ENCODE measurements at regions not wholly inside any gene's neighbourhood (a gene's known extent, or its start where the extent isn't known, plus 50 kb on each side); places are given as distances from the start of the nearest gene placed in this dataset.
A peak's percentile ranks its signal among the peaks of the same experiment; 100 is the strongest.
"Not testable (repeated sequence)": the region's sequence is repeated elsewhere in the genome, so short reads cannot be mapped to it uniquely, and the experiment has no call there.

GRCh38 chr11:82194521-82194920 is 539.1 kb downstream of the FAM181B start:
- no peak for DNase-seq
- Histone ChIP-seq H3K27ac (no peak overlapping the region), H3K4me1 (ENCODE audit: insufficient read depth) (no peaks in the 10 kb centered on the region), H3K27me3 (no peaks in the 10 kb centered on the region), H3K4me3 (no peak overlapping the region), H3K36me3 (no peaks in the 10 kb centered on the region), H3K9me3 (no peaks in the 10 kb centered on the region)
- intact Hi-C loops (cut with DNase I), result no loop called here
- TF ChIP-seq POLR2A (IDR thresholded peaks at IDR 0.05) (no peak), EP300 (IDR thresholded peaks at IDR 0.05) (no peak)
- TF ChIP-seq, protein P1, sequence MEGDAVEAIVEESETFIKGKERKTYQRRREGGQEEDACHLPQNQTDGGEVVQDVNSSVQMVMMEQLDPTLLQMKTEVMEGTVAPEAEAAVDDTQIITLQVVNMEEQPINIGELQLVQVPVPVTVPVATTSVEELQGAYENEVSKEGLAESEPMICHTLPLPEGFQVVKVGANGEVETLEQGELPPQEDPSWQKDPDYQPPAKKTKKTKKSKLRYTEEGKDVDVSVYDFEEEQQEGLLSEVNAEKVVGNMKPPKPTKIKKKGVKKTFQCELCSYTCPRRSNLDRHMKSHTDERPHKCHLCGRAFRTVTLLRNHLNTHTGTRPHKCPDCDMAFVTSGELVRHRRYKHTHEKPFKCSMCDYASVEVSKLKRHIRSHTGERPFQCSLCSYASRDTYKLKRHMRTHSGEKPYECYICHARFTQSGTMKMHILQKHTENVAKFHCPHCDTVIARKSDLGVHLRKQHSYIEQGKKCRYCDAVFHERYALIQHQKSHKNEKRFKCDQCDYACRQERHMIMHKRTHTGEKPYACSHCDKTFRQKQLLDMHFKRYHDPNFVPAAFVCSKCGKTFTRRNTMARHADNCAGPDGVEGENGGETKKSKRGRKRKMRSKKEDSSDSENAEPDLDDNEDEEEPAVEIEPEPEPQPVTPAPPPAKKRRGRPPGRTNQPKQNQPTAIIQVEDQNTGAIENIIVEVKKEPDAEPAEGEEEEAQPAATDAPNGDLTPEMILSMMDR (IDR thresholded peaks at IDR 0.05), result no peak
- 74 to 86% (median 81%) methylated on average over 7 of the region's 7 CpGs for WGBS, 3 donors

- intact Hi-C loops (cut with DNase I), result no loop called here
- Histone ChIP-seq H3K27me3 (no peaks in the 10 kb centered on the region), H3K9me3 (no peaks in the 10 kb centered on the region), H3K4me1 (ENCODE audit: insufficient read depth) (no peaks in the 10 kb centered on the region), H3K4me3 (no peak overlapping the region), H3K27ac (no peak overlapping the region), H3K36me3 (no peaks in the 10 kb centered on the region)
- 81 to 86% (median 86%) methylated on average over 3 of the region's 3 CpGs for WGBS, 3 donors
- no peak for DNase-seq
- TF ChIP-seq POLR2A (IDR thresholded peaks at IDR 0.05) (no peak), EP300 (IDR thresholded peaks at IDR 0.05) (no peak)
- TF ChIP-seq, protein P1 (IDR thresholded peaks at IDR 0.05), result no peak
Measured at GRCh38 chr11:82191695-82192094, 542.0 kb downstream of the FAM181B start.

GRCh38 chr11:82185925-82186324 is 547.7 kb downstream of the FAM181B start:
- no peak overlapping the region for H3K27ac ChIP-seq
- no peaks in the 10 kb centered on the region for H3K9me3 ChIP-seq
- H3K36me3 ChIP-seq, result no peaks in the 10 kb centered on the region
- H3K4me3 ChIP-seq, result no peak overlapping the region
- H3K27me3 ChIP-seq, result no peaks in the 10 kb centered on the region
- intact Hi-C loops (cut with DNase I), result no loop called here
- WGBS, 3 donors, result 87 to 94% (median 87%) methylated on average over 3 of the region's 3 CpGs
- TF ChIP-seq EP300 (IDR thresholded peaks at IDR 0.05), result no peak
- TF ChIP-seq, protein P1 (IDR thresholded peaks at IDR 0.05), result no peak
- TF ChIP-seq POLR2A (IDR thresholded peaks at IDR 0.05), result no peak
- no peaks in the 10 kb centered on the region for H3K4me1 ChIP-seq (ENCODE audit: insufficient read depth)
- DNase-seq, result no peak

GRCh38 chr11:82184966-82185365 is 548.7 kb downstream of the FAM181B start:
- intact Hi-C loops (cut with DNase I), result no loop called here
- H3K36me3 ChIP-seq, result no peaks in the 10 kb centered on the region
- no peaks in the 10 kb centered on the region for H3K27me3 ChIP-seq
- H3K4me3 ChIP-seq, result no peak overlapping the region
- WGBS, 3 donors, result 80 to 86% (median 81%) methylated on average over 3 of the region's 3 CpGs
- H3K27ac ChIP-seq, result no peak overlapping the region
- TF ChIP-seq, protein P1 (IDR thresholded peaks at IDR 0.05), result no peak
- TF ChIP-seq POLR2A (IDR thresholded peaks at IDR 0.05) (no peak), EP300 (IDR thresholded peaks at IDR 0.05) (no peak)
- no peaks in the 10 kb centered on the region for H3K4me1 ChIP-seq (ENCODE audit: insufficient read depth)
- no peak for DNase-seq
- no peaks in the 10 kb centered on the region for H3K9me3 ChIP-seq

- 79 to 82% (median 82%) methylated on average over 2 of the region's 2 CpGs for WGBS, 3 donors
- Histone ChIP-seq H3K27ac (no peak overlapping the region), H3K4me1 (ENCODE audit: insufficient read depth) (no peaks in the 10 kb centered on the region), H3K36me3 (no peaks in the 10 kb centered on the region), H3K4me3 (no peak overlapping the region), H3K9me3 (no peaks in the 10 kb centered on the region), H3K27me3 (no peaks in the 10 kb centered on the region)
- no peak for TF ChIP-seq POLR2A (IDR thresholded peaks at IDR 0.05)
- TF ChIP-seq, protein P1 (IDR thresholded peaks at IDR 0.05), result no peak
- intact Hi-C loops (cut with DNase I), result no loop called here
- no peak for DNase-seq
Measured at GRCh38 chr11:82183346-82183745, 550.3 kb downstream of the FAM181B start.

DNA sequence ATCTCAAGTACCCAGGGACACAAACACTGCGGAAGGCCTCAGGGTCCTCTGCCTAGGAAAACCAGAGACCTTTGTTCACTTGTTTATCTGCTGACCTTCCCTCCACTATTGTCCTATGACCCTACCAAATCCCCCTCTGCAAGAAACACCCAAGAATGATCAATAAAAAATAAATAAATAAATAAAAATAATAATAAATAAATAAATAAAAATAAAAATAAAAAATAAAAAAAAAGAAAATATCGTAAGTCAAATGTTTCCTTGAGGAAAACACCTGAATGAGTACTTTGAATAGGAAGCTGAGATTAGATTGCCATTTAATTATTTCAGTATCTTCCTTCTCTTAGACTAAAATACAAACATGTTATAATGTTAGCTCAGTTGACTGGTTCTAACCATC is 551.0 kb downstream of the FAM181B start:
- H3K27me3 ChIP-seq; intact Hi-C loops (cut with DNase I); H3K9me3 ChIP-seq; H3K27ac ChIP-seq; DNase-seq; H3K36me3 ChIP-seq; H3K4me1 ChIP-seq (ENCODE audit: insufficient read depth); H3K4me3 ChIP-seq: not testable (repeated sequence)
- 95 to 98% (median 96%) methylated on average over 2 of the region's 2 CpGs for WGBS, 3 donors

DNA sequence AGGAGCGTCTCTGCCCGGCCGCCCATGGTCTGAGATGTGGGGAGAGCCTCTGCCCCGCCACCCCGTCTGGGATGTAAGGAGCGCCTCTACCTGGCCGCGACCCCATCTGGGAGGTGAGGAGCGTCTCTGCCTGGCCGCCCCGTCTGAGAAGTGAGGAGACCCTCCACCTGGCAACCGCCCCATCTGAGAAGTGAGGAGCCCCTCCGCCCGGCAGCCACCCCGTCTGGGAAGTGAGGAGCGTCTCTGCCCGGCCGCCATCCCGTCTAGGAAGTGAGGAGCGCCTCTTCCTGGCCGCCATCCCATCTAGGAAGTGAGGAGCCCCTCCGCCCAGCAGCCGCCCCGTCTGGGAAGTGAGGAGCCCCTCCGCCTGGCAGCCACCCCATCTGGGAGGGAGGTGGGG is 551.9 kb downstream of the FAM181B start:
- H3K27me3 ChIP-seq; H3K27ac ChIP-seq; H3K4me1 ChIP-seq (ENCODE audit: insufficient read depth); H3K4me3 ChIP-seq; intact Hi-C loops (cut with DNase I); H3K36me3 ChIP-seq; H3K9me3 ChIP-seq: not testable (repeated sequence)
- peak in 1 of 5 donors; percentile 5 for DNase-seq
- 85 to 95% (median 92%) methylated on average over 21 to 25 of the region's 25 CpGs for WGBS, 3 donors
